ENCODE measurements at regions not wholly inside any gene's neighbourhood (a gene's known extent, or its start where the extent isn't known, plus 50 kb on each side); places are given as distances from the start of the nearest gene placed in this dataset.

DNA sequence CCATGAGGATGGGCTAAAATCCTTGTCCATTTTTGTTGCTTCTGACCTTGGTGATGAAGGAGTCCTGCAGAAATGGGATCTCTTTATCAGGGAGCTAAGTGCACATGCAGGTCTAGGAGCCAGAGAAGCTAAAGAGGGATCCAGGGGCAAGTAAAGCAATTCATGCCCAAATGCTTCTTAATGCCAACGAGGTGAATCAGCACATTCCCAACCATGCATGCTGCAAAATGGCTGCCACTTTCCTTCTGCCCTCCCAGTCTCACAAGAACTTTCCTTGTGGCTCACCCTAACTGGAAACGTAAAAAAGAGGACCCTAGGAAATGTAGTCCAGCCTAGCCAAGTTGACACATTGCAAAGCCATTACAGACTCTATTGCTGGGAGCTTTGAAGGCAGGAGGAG lies 298.4 kb downstream of the MAFB start:
- TF ChIP-seq, protein P1, sequence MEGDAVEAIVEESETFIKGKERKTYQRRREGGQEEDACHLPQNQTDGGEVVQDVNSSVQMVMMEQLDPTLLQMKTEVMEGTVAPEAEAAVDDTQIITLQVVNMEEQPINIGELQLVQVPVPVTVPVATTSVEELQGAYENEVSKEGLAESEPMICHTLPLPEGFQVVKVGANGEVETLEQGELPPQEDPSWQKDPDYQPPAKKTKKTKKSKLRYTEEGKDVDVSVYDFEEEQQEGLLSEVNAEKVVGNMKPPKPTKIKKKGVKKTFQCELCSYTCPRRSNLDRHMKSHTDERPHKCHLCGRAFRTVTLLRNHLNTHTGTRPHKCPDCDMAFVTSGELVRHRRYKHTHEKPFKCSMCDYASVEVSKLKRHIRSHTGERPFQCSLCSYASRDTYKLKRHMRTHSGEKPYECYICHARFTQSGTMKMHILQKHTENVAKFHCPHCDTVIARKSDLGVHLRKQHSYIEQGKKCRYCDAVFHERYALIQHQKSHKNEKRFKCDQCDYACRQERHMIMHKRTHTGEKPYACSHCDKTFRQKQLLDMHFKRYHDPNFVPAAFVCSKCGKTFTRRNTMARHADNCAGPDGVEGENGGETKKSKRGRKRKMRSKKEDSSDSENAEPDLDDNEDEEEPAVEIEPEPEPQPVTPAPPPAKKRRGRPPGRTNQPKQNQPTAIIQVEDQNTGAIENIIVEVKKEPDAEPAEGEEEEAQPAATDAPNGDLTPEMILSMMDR (IDR thresholded peaks at IDR 0.05; ENCODE audit: low read depth, low read length, poor library complexity, severe bottlenecking), result no peak
- no peak for TF ChIP-seq EZH2phosphoT487 (IDR thresholded peaks at IDR 0.05; ENCODE audit: borderline replicate concordance, low read length)

Data from DOHH2 (cell line).